HL-60 (cell line): ENCODE measurements at regions not wholly inside any gene's neighbourhood (a gene's known extent, or its start where the extent isn't known, plus 50 kb on each side); places are given as distances from the start of the nearest gene placed in this dataset.

Source experiments
- DNase-seq, 2 experiments: peaks; one replicate each; pipeline ENCODE4 v3.0.0-alpha.2; 2010 to 2020; ENCODE audit warnings: low read depth in 1 of 2, low spot score in 1 of 2
- H3K27ac ChIP-seq: fragments of 250-450 bp; sonication (Bioruptor Pico); replicated peaks from 2 replicates; pipeline ENCODE4 v1.5.1; 2020; ENCODE audit warnings: mild to moderate bottlenecking, moderate library complexity
- H3K27me3 ChIP-seq: fragments of 250-450 bp; sonication (Bioruptor Pico); 2 replicates; pipeline ENCODE4 v1.5.1; 2021; ENCODE audit warnings: mild to moderate bottlenecking, moderate library complexity; ENCODE audit not compliant: insufficient read depth, poor library complexity, severe bottlenecking
- H3K4me3 ChIP-seq: replicated peaks from 2 replicates; pipeline ENCODE4 v1.5.1; 2011; ENCODE audit warnings: mild to moderate bottlenecking, control low read depth, low read length; ENCODE audit not compliant: insufficient read depth
- GABPA ChIP-seq: IDR thresholded peaks from 2 replicates; pipeline ENCODE4 v1.6.1; 2012; ENCODE audit warnings: low read depth
- POLR2AphosphoS5 ChIP-seq: IDR thresholded peaks from 2 replicates; pipeline ENCODE4 v1.6.1; 2012; ENCODE audit warnings: low read depth
- SPI1 ChIP-seq: IDR thresholded peaks from 2 replicates; pipeline ENCODE4 v1.6.1; 2012; ENCODE audit warnings: low read depth, mild to moderate bottlenecking, borderline replicate concordance
- TF ChIP-seq, protein P1 (sequence below): IDR thresholded peaks from one replicate; pipeline ENCODE4 v1.5.1; 2011; ENCODE audit warnings: low read length, control low read depth, inconsistent platforms; ENCODE audit not compliant: insufficient read depth
- TF ChIP-seq, protein P2 (sequence below): IDR thresholded peaks from 2 replicates; pipeline ENCODE4 v1.6.1; 2012; ENCODE audit warnings: low read depth; ENCODE audit not compliant: insufficient replicate concordance

DNA sequence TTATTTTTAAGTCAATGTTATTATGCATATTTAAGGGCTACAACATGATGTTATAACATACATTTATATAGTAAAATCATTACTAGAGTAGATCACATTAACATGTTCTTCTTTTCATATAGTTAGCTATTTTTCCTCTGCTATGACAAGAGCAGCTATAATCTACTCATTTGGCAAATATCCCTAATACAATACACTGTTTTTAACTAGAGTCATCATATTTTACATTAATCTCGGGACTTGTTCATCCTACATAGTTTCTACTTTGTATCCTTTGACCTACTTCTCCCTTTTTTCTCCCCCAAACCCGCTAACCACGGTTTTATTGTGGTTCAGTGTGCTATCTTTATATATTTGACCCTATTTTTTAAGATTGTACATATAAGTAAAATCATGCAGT lies 249.0 kb downstream of the EPM2A start:
- TF ChIP-seq, protein P1, sequence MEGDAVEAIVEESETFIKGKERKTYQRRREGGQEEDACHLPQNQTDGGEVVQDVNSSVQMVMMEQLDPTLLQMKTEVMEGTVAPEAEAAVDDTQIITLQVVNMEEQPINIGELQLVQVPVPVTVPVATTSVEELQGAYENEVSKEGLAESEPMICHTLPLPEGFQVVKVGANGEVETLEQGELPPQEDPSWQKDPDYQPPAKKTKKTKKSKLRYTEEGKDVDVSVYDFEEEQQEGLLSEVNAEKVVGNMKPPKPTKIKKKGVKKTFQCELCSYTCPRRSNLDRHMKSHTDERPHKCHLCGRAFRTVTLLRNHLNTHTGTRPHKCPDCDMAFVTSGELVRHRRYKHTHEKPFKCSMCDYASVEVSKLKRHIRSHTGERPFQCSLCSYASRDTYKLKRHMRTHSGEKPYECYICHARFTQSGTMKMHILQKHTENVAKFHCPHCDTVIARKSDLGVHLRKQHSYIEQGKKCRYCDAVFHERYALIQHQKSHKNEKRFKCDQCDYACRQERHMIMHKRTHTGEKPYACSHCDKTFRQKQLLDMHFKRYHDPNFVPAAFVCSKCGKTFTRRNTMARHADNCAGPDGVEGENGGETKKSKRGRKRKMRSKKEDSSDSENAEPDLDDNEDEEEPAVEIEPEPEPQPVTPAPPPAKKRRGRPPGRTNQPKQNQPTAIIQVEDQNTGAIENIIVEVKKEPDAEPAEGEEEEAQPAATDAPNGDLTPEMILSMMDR, result no peak
- TF ChIP-seq GABPA (no peak), SPI1 (no peak), POLR2AphosphoS5 (no peak)
- TF ChIP-seq, protein P2, sequence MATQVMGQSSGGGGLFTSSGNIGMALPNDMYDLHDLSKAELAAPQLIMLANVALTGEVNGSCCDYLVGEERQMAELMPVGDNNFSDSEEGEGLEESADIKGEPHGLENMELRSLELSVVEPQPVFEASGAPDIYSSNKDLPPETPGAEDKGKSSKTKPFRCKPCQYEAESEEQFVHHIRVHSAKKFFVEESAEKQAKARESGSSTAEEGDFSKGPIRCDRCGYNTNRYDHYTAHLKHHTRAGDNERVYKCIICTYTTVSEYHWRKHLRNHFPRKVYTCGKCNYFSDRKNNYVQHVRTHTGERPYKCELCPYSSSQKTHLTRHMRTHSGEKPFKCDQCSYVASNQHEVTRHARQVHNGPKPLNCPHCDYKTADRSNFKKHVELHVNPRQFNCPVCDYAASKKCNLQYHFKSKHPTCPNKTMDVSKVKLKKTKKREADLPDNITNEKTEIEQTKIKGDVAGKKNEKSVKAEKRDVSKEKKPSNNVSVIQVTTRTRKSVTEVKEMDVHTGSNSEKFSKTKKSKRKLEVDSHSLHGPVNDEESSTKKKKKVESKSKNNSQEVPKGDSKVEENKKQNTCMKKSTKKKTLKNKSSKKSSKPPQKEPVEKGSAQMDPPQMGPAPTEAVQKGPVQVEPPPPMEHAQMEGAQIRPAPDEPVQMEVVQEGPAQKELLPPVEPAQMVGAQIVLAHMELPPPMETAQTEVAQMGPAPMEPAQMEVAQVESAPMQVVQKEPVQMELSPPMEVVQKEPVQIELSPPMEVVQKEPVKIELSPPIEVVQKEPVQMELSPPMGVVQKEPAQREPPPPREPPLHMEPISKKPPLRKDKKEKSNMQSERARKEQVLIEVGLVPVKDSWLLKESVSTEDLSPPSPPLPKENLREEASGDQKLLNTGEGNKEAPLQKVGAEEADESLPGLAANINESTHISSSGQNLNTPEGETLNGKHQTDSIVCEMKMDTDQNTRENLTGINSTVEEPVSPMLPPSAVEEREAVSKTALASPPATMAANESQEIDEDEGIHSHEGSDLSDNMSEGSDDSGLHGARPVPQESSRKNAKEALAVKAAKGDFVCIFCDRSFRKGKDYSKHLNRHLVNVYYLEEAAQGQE, result no peak

DNA sequence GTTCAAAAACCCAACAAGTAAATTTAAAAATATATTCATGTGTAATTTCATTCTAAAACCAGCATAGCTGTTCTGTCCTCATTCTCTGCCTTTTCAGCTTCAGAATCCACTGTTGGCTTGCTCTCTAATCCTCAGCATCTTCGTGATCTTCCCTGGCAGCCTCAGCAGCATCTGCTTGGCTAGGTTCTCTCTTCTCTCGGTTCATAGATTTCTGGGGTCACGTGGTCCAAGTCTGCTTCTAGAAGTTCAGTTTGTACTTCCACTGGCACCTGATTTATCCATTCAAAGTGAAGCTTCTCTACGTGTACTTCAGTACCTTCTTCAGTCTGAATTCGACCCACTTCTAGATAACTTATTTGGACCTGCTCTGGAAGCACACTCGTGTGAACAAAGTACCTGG lies 245.7 kb downstream of the EPM2A start:
- Histone ChIP-seq H3K4me3 (no peak overlapping the region), H3K27ac (no peak overlapping the region), H3K27me3 (no peaks in the 10 kb centered on the region)
- DNase-seq, result no peak
- no peak for TF ChIP-seq SPI1
- TF ChIP-seq, protein P1, result no peak
- TF ChIP-seq, protein P2, result no peak
- TF ChIP-seq GABPA, result no peak
- no peak for TF ChIP-seq POLR2AphosphoS5

More for the DNA sequence above, 249.0 kb downstream of the EPM2A start:
- H3K27me3 ChIP-seq, result no peaks in the 10 kb centered on the region
- H3K27ac ChIP-seq, result no peak overlapping the region
- DNase-seq, result no peak
- no peak overlapping the region for H3K4me3 ChIP-seq

DNA sequence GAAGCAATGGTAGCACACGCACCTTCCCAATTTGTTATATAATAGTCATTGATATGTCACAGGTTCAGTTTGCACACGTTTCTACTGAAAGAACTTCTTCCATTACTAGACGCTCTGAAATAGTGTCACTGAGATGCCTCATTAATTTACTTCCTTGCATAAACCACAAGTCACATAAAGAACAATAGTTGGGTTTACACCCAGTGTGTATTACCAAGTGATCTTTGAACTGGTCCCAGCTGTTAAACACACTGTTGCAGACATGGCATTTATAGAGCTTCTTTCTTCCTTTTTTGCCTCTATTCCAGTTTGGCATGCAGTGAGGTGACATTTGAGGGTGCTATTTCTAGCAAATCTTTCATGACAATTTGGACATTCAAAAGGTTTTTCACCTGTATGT lies 245.3 kb downstream of the EPM2A start:
- H3K27me3 ChIP-seq, result no peaks in the 10 kb centered on the region
- H3K27ac ChIP-seq, result no peak overlapping the region
- no peak overlapping the region for H3K4me3 ChIP-seq
- no peak for DNase-seq
- TF ChIP-seq SPI1, result no peak
- TF ChIP-seq POLR2AphosphoS5, result no peak
- TF ChIP-seq, protein P1, result no peak
- TF ChIP-seq, protein P2, result no peak
- TF ChIP-seq GABPA, result no peak
